ENCODE measurements at regions not wholly inside any gene's neighbourhood (a gene's known extent, or its start where the extent isn't known, plus 50 kb on each side); places are given as distances from the start of the nearest gene placed in this dataset.

DNA sequence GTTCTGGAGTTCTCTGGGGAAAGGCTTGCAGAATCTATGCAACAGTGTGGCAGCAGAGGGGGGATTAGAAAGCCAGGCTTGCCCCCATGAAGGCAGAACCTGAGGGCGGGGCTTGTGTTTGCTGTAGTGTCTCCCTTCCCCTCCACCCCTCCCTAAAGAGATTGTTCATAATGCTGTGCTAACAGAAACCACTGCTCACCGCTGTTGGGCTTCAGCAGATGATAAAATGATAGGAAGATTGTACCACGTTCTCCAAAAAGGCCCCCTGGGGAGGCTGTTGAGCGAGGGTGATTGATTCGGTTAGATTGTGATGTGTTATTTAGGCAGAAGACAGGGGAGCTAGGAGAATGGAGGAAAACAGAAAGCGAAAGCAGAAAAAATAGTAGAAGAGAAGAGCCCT, 215.2 kb upstream of the NCAM1 start:
- peaks cover 19 to 48% (median 30%) of the 10 kb centered on the region in 5 donors for H3K27me3 Mint-ChIP-seq
- DNase-seq (no peak), ATAC-seq (no peak)
- POLR2A ChIA-PET, result no interaction called here
- H3K9me3 Mint-ChIP-seq, result peaks cover 0 to 3% (median 0%) of the 10 kb centered on the region in 9 donors
- H3K27ac Mint-ChIP-seq, result peak overlapping the region in 1 of 10 donors; percentile 1
- no peaks in the 10 kb centered on the region for H3K4me1 Mint-ChIP-seq
- peak overlapping the region in 1 of 10 donors; percentile 44 for H3K4me3 Mint-ChIP-seq
- no peaks in the 10 kb centered on the region for H3K36me3 Mint-ChIP-seq

DNA sequence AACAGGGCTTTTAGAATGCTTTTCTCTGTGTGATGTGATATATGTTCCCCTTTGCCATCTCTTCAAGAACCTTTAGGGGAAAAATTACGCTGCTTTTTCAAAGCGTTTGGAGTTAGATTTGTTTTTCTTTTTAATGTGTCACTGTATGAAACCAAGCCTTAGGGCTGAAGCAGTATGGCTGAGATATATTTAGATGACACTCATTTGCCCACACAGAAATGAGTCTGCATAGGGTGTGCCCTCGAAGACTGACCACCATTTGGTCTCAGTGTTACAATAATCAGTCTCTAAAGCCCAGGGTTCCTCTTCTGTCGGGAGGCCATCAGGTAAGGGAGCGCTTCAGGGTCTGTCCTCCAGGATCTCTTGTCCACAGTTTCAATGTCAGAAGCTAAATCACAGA, 213.0 kb upstream of the NCAM1 start:
- Mint-ChIP-seq H3K27ac (no peak overlapping the region), H3K27me3 (peaks cover 14 to 39% (median 34%) of the 10 kb centered on the region in 5 donors), H3K4me3 (no peak overlapping the region), H3K4me1 (no peaks in the 10 kb centered on the region), H3K36me3 (no peaks in the 10 kb centered on the region), H3K9me3 (peaks cover 0 to 3% (median 0%) of the 10 kb centered on the region in 9 donors)
- ATAC-seq (no peak), DNase-seq (no peak)
- POLR2A ChIA-PET, result no interaction called here

DNA sequence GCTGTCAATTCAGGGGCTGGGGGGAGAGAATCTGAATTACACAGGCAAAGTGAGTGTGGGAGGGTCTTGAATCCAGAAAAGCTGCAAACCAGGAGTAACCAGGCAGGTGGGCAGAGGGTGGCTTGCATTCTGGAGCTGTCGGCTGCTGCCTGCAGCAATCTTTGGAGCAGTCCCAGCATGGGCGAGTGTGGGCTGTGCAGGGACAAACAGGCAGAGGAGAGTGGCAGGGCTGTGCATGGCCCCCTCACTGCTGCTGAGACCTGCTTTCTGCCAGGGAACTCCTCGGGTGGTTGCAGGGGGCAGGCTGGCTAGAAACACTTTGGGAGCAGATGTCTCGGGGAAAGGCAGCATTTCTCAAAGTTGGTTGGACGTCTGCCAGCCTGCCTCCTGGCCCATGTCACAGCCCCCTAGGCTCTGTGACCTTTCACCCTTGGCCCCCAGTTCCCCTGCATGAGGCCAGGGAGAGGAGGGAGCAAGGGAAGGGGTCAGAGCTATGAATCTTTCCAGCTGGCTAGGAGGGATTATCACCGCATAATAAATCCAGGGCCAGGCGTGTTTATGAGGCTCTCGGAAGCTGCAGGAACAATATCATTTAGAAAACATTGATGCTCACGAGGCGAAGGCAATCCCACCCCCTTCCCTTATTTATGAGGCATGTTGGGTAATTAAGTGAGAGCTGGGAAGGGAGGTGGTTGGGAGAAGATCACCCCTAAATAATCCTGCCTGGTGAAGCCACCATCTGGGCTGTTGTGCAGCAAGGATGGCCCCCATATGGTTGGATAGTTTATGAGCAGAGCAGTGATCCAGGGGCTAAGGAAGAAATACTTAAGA, 212.3 kb upstream of the NCAM1 start:
- DNase-seq, result no peak
- H3K36me3 Mint-ChIP-seq, result no peaks in the 10 kb centered on the region
- POLR2A ChIA-PET, result interaction anchor here (0.6 kb wide), 1 partner anchor 174 kb away, joined by 5 read pairs; no protein-coding TSS in a partner anchor
- peaks cover 0 to 3% (median 0%) of the 10 kb centered on the region in 9 donors for H3K9me3 Mint-ChIP-seq
- no peaks in the 10 kb centered on the region for H3K4me1 Mint-ChIP-seq
- ATAC-seq, result no peak
- H3K27ac Mint-ChIP-seq, result no peak overlapping the region
- peaks cover 12 to 35% (median 31%) of the 10 kb centered on the region in 5 donors for H3K27me3 Mint-ChIP-seq
- no peak overlapping the region for H3K4me3 Mint-ChIP-seq

DNA sequence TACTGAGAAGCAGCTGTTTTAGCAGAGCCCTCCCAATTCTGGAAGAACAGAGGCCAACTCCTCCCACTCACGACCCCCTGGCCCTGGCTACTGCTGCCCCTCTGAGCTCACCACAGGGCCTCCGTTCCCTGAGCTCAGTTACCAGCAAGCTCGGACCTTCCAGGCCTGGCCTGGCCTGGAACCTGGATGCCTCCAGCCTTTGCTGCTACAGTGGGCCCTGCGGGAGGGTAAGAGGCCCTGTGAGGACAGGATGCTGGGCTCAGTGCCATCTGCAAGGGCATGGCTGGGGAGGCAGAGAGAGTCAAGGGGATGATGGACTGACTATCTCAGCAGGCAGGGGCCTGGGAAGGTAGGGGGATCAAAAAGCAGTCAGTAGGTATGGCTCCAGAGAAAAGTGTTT, 209.9 kb upstream of the NCAM1 start:
- Mint-ChIP-seq H3K27me3 (peaks cover 4 to 23% (median 18%) of the 10 kb centered on the region in 5 donors), H3K4me3 (no peak overlapping the region), H3K4me1 (no peaks in the 10 kb centered on the region), H3K36me3 (no peaks in the 10 kb centered on the region), H3K9me3 (peaks cover 0 to 2% (median 0%) of the 10 kb centered on the region in 9 donors), H3K27ac (no peak overlapping the region)
- ATAC-seq, result no peak
- POLR2A ChIA-PET, result no interaction called here
- DNase-seq, result no peak

DNA sequence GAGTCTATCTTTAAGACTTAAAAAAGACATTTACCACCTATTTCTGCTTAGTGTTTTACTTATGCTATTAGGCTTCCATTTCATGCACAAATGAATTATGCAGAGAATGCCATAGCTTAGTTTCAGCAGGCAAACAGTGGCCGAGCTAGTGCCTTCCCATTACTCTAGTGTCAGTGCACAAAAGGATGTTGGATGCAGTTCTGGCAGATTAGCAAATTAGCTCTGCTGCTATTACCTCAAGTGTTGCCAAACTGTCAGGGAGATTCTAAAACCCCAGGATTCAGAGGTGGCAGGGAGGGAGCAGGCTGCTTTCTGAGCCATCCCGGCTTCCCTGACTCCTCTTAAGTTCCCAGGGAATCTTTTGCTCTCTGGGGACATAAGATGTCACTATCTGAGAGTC, 209.4 kb upstream of the NCAM1 start:
- no peak overlapping the region for H3K27ac Mint-ChIP-seq
- no peaks in the 10 kb centered on the region for H3K36me3 Mint-ChIP-seq
- no peaks in the 10 kb centered on the region for H3K4me1 Mint-ChIP-seq
- DNase-seq (no peak), ATAC-seq (no peak)
- peaks cover 0 to 2% (median 0%) of the 10 kb centered on the region in 9 donors for H3K9me3 Mint-ChIP-seq
- H3K27me3 Mint-ChIP-seq, result peaks cover 3 to 19% (median 13%) of the 10 kb centered on the region in 5 donors
- POLR2A ChIA-PET, result no interaction called here
- no peak overlapping the region for H3K4me3 Mint-ChIP-seq

DNA sequence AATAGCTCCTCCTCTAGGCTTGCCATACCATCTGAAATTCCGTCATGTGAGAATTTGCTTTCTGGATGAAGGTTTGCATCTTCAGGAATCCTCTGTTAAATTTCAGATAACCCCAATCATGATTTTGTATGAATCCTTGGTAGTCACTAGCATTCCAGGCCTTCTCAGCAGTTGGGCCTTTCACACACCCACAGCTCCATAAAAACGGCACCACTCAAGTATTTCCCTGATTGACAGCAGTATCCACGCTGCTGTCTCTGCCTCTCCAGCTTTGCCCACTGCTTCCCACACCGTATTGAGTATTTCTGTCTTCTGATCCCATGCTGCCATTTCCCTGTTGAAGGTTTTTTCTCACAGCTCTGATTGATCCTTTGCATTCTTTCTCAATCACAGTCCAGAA, 208.7 kb upstream of the NCAM1 start:
- Mint-ChIP-seq H3K4me1 (no peaks in the 10 kb centered on the region), H3K36me3 (no peaks in the 10 kb centered on the region)

DNA sequence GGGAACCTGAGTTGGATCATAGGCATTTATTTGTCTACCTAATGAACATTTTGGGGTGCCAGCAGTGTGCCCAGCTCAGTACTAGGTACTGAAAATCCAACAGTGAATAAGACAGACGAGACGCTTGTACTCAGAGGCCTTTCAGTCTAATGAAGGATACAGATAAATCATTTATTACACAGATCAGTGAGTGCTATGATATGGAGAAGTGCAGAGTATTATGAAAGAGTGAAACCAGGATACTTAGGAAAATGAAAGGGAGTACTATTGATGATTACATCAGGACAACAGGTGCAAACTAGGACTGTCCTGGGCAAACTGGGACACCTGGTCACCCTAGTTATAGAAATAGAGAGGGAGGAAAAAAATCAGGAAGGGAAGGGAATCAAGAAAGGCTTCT, 207.5 kb upstream of the NCAM1 start:
- no peaks in the 10 kb centered on the region for H3K9me3 Mint-ChIP-seq
- POLR2A ChIA-PET, result no interaction called here
- no peak overlapping the region for H3K4me3 Mint-ChIP-seq
- no peaks in the 10 kb centered on the region for H3K36me3 Mint-ChIP-seq
- H3K27ac Mint-ChIP-seq, result no peak overlapping the region
- DNase-seq, result no peak
- ATAC-seq, result no peak
- H3K27me3 Mint-ChIP-seq, result peaks cover 7 to 21% (median 10%) of the 10 kb centered on the region in 5 donors
- no peaks in the 10 kb centered on the region for H3K4me1 Mint-ChIP-seq

More for the DNA sequence above, 208.7 kb upstream of the NCAM1 start:
- no peak for DNase-seq
- peaks cover 0 to 2% (median 0%) of the 10 kb centered on the region in 9 donors for H3K9me3 Mint-ChIP-seq
- peak overlapping the region in 1 of 10 donors; percentile 29 for H3K4me3 Mint-ChIP-seq
- ATAC-seq, result no peak
- POLR2A ChIA-PET, result no interaction called here
- no peak overlapping the region for H3K27ac Mint-ChIP-seq
- peaks cover 5 to 22% (median 11%) of the 10 kb centered on the region in 5 donors for H3K27me3 Mint-ChIP-seq

DNA sequence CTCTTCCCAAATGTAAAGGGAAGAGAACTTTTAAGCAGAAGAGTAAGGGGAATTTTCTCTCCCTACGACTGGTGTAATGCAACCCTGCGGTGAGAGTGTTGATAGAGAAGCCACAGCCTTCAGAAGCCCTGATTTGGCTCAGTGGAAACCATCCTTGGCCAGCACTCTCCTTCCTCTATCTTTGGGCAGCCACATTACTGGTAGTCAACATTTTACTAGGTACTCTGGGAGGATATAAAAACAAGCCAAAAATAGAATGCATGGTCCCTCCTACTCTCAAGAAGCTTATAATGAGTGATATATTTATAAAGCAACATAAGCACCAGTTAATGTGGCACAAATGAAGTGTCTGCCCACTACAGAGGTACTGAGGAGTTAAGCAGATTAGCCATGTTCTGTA, 201.8 kb upstream of the NCAM1 start:
- Mint-ChIP-seq H3K4me1 (no peaks in the 10 kb centered on the region), H3K36me3 (no peaks in the 10 kb centered on the region), H3K9me3 (no peaks in the 10 kb centered on the region), H3K27me3 (peaks cover 7 to 28% (median 15%) of the 10 kb centered on the region in 5 donors), H3K4me3 (no peak overlapping the region), H3K27ac (no peak overlapping the region)
- no peak for ATAC-seq
- no peak for DNase-seq
- POLR2A ChIA-PET, result no interaction called here

DNA sequence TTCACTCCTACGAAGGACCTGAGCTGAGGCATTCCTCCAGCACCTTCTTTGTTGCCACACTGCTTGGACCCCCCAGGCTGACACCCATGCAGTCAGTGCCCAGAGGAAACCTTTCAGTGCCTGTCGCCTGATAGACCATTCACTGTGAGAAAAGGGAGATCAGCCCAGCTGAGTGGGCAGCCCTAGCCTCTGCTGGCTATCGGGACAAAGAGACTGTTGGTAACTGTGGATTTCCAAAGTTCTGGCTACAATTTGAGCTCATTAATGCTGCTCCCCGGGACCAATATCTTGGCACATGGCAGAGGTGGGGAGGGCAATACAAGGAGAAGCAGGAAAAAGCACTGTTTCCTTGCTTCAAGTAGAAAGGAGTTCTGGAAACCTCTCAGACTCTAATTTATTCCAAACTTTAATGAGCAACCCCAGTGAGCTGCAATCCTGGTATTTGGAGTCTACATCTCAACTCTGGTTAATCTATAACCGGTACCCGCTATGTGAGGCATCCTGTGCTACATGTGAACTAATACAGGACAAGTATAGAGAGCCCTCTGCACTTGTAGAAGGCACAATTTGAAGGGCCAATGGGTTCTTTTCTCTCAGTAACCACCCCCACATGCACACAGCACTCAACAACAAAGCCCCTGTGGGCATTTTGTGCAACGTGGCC, 200.7 kb upstream of the NCAM1 start:
- H3K4me1 Mint-ChIP-seq, result no peaks in the 10 kb centered on the region
- DNase-seq (no peak), ATAC-seq (no peak)
- H3K27ac Mint-ChIP-seq, result no peak overlapping the region
- H3K36me3 Mint-ChIP-seq, result no peaks in the 10 kb centered on the region
- POLR2A ChIA-PET, result no interaction called here
- H3K4me3 Mint-ChIP-seq, result no peak overlapping the region
- H3K9me3 Mint-ChIP-seq, result peaks cover 0 to 3% (median 0%) of the 10 kb centered on the region in 9 donors
- H3K27me3 Mint-ChIP-seq, result peaks cover 6 to 26% (median 15%) of the 10 kb centered on the region in 5 donors

DNA sequence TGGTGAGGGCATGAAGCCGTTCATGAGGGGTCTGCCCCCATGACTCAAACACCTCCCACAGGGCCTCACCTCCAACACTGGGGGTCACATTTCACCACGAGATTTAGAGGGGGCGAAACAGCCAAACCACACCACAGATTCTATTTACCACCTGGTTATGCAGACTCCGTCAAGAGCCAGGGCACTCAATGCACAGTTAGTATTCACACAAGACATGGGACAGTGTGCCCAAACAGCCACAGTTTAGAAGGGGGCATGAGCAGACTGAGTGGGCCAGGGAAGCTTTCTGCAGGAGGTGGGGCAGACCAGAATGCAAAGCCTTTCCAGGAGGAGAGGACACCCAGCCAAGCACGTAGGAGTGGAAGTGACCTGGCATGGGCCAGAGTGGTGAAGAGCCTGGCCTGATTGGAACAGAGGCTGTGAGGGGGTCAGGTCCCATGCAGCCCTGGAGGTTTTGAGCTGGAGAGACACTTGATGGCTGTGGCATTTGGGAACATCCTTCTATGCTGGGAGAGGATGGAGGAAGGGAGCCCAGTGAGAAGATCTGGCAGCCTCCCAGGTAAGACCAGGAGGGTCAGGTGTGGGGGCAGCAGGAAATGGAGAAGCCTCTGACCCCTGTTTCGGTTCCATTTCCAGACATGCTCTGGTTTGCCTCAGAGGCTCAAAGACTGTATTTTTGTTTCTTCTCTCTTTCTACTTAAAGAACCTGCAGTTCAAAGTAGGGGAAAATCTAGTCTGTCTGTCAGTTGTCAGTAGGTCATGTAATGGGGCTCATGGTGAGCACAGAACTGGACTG, 199.1 kb upstream of the NCAM1 start:
- Mint-ChIP-seq H3K27me3 (peaks cover 5 to 26% (median 9%) of the 10 kb centered on the region in 5 donors), H3K36me3 (no peaks in the 10 kb centered on the region), H3K9me3 (peaks cover 0 to 3% (median 0%) of the 10 kb centered on the region in 9 donors), H3K4me3 (no peak overlapping the region), H3K27ac (no peak overlapping the region), H3K4me1 (no peaks in the 10 kb centered on the region)
- POLR2A ChIA-PET, result no interaction called here
- no peak for DNase-seq
- ATAC-seq, result no peak

DNA sequence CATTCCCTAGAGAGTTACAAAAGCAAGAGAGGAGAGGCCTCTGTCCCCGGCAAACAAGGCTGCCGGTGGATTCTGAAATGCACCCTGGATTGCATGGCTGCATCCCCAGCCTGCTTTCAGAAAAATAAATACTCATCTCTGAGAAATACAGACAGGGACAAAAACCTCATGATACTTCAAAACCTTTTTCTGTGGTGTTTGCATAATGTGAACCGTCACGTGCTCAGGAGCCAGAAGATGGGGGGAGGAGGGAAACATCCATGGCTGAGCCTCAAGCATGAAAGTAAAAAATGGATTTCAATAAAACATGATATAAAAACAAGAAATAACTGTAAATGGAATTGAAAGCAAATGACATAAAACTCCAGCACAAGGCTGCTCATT, 198.5 kb upstream of the NCAM1 start:
- H3K27me3 Mint-ChIP-seq, result peaks cover 4 to 20% (median 9%) of the 10 kb centered on the region in 5 donors
- no peak for ATAC-seq
- no peak for DNase-seq

DNA sequence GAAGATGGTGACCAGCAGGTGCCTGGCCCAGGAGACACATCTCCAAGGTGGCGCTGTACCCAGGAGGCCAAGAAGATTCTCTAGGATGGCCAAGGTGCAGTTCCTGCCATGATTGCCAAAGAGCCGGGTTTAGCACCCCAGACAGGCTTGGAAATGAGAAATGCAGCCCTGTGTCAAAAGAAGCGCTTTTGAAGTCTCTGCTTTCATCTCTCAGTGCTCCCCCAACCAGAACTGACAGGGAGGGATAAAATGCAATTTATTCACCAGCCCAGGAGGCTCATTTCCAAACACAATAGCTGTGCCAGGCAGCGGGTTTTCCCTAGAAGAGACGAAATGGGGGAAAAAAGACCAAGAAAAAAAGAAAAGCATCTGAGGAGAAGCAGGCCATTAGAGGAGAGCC, 195.9 kb upstream of the NCAM1 start:
- no peaks in the 10 kb centered on the region for H3K36me3 Mint-ChIP-seq
- no peak overlapping the region for H3K27ac Mint-ChIP-seq
- no peak for DNase-seq
- no peak for ATAC-seq
- POLR2A ChIA-PET, result no interaction called here
- peaks cover 0 to 3% (median 0%) of the 10 kb centered on the region in 9 donors for H3K9me3 Mint-ChIP-seq
- no peak overlapping the region for H3K4me3 Mint-ChIP-seq
- no peaks in the 10 kb centered on the region for H3K4me1 Mint-ChIP-seq
- peaks cover 0 to 14% (median 3%) of the 10 kb centered on the region in 5 donors for H3K27me3 Mint-ChIP-seq

More for the DNA sequence above, 198.5 kb upstream of the NCAM1 start:
- Mint-ChIP-seq H3K4me3 (no peak overlapping the region), H3K27ac (no peak overlapping the region), H3K36me3 (no peaks in the 10 kb centered on the region), H3K4me1 (no peaks in the 10 kb centered on the region), H3K9me3 (peaks cover 0 to 3% (median 0%) of the 10 kb centered on the region in 9 donors)
- POLR2A ChIA-PET, result no interaction called here

DNA sequence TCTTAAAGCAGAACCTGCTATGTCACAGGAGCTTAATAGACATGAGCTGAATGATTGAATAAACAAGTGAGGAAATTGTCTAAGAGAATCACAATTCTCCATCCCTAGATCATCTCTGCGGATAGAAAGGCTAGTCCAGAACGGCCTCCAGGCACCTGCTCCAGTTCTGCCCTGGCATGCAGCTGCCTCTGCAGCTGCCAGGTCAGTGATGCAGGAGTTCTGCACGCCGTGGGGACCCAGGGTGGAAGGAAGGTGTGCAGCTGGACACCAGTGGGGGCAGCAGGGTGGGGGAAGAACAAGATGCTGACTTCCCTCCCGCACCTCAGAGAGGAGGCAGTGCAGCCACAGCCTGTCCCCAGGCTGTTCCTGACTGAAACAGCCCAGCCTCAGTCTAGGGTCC, 192.1 kb upstream of the NCAM1 start:
- Mint-ChIP-seq H3K36me3 (no peaks in the 10 kb centered on the region), H3K9me3 (peaks cover 0 to 3% (median 0%) of the 10 kb centered on the region in 9 donors), H3K27me3 (peaks cover 0 to 34% (median 5%) of the 10 kb centered on the region in 5 donors), H3K4me1 (peaks cover 0 to 4% (median 0%) of the 10 kb centered on the region in 4 donors), H3K27ac (no peak overlapping the region), H3K4me3 (no peak overlapping the region)
- POLR2A ChIA-PET, result no interaction called here
- no peak for ATAC-seq
- no peak for DNase-seq
